Liver (tissue), 8 donors: ENCODE measurements at regions not wholly inside any gene's neighbourhood (a gene's known extent, or its start where the extent isn't known, plus 50 kb on each side); places are given as distances from the start of the nearest gene placed in this dataset.

Experiments
- DNase-seq: peaks from one replicate; pipeline ENCODE4 v3.0.0-alpha.2; 2017; ENCODE audit warnings: low spot score
- H3K27ac ChIP-seq, 2 donors: one replicate each; pipeline ENCODE4 v1.7.0; 2013; ENCODE audit warnings: inconsistent platforms in 2 of 2, low read length in 2 of 2, control low read depth in 1 of 2, low read depth in 1 of 2, mild to moderate bottlenecking in 1 of 2
- H3K27me3 ChIP-seq, 4 donors: one replicate each; pipeline versions ENCODE4 v1.6.1 to v1.7.0; 2013; ENCODE audit warnings: low read length in 3 of 4, inconsistent platforms in 1 of 4, mild to moderate bottlenecking in 1 of 4, moderate library complexity in 1 of 4; ENCODE audit not compliant: control insufficient read depth in 4 of 4, insufficient read depth in 4 of 4
- H3K36me3 ChIP-seq, 4 donors: one replicate each; pipeline versions ENCODE4 v1.6.1 to v1.7.0; 2013; ENCODE audit warnings: low read length in 3 of 4, mild to moderate bottlenecking in 3 of 4, low read depth in 1 of 4, moderate library complexity in 1 of 4; ENCODE audit not compliant: control insufficient read depth in 4 of 4, insufficient read depth in 3 of 4
- H3K4me1 ChIP-seq, 4 donors: one replicate each; pipeline versions ENCODE4 v1.6.1 to v1.7.0; 2013; ENCODE audit warnings: low read length in 3 of 4, mild to moderate bottlenecking in 3 of 4, moderate library complexity in 1 of 4; ENCODE audit not compliant: control insufficient read depth in 4 of 4, insufficient read depth in 4 of 4
- H3K4me3 ChIP-seq, 3 donors: one replicate each; pipeline versions ENCODE4 v1.6.1 to v1.7.0; 2013; ENCODE audit warnings: low read length in 3 of 3, control low read depth in 1 of 3, low read depth in 1 of 3, mild to moderate bottlenecking in 1 of 3
- H3K9ac ChIP-seq, 2 donors: one replicate each; pipeline ENCODE4 v1.7.0; 2013; ENCODE audit warnings: low read length in 2 of 2, mild to moderate bottlenecking in 2 of 2, moderate library complexity in 2 of 2, control low read depth in 1 of 2, low read depth in 1 of 2
- H3K9me3 ChIP-seq, 4 donors: one replicate each; pipeline versions ENCODE4 v1.6.1 to v1.7.0; 2013; ENCODE audit warnings: low read length in 3 of 4; ENCODE audit not compliant: control insufficient read depth in 4 of 4
- EGR1 ChIP-seq, 2 donors: IDR thresholded peaks; 2 replicates each; pipeline ENCODE4 v1.6.1; 2016 to 2018; ENCODE audit warnings: antibody characterized with exemption in 2 of 2, low read depth in 2 of 2
- FOXA1 ChIP-seq: IDR thresholded peaks from 2 replicates; pipeline ENCODE4 v1.6.1; 2016; ENCODE audit warnings: antibody characterized with exemption
- FOXA2 ChIP-seq: IDR thresholded peaks from 2 replicates; pipeline ENCODE4 v1.6.1; 2016; ENCODE audit warnings: antibody characterized with exemption
- GABPA ChIP-seq, 2 donors: IDR thresholded peaks in 1 of 2; conservative IDR thresholded peaks in 1 of 2; 2 replicates each; pipeline ENCODE4 v1.6.1; 2016; ENCODE audit warnings: antibody characterized with exemption in 2 of 2, mild to moderate bottlenecking in 1 of 2, moderate library complexity in 1 of 2
- HNF4A ChIP-seq, 2 donors: conservative IDR thresholded peaks; 2 replicates each; pipeline ENCODE4 v1.6.1; 2016; ENCODE audit warnings: antibody characterized with exemption in 2 of 2, mild to moderate bottlenecking in 2 of 2
- HNF4G ChIP-seq: IDR thresholded peaks from 2 replicates; pipeline ENCODE4 v1.6.1; 2016; ENCODE audit warnings: antibody characterized with exemption
- JUND ChIP-seq, 2 donors: IDR thresholded peaks; 2 replicates each; pipeline ENCODE4 v1.6.1; 2016; ENCODE audit warnings: antibody characterized with exemption in 2 of 2
- MAX ChIP-seq: IDR thresholded peaks from 2 replicates; pipeline ENCODE4 v1.6.1; 2016; ENCODE audit warnings: antibody characterized with exemption
- NR2F2 ChIP-seq: IDR thresholded peaks from 2 replicates; pipeline ENCODE4 v1.6.1; 2016; ENCODE audit warnings: antibody characterized with exemption
- RAD21 ChIP-seq, 2 donors: IDR thresholded peaks; 2 replicates each; pipeline ENCODE4 v1.6.1; 2016; ENCODE audit warnings: antibody characterized with exemption in 2 of 2, mild to moderate bottlenecking in 2 of 2
- RXRA ChIP-seq, 2 donors: IDR thresholded peaks; 2 replicates each; pipeline ENCODE4 v1.6.1; 2017 to 2018; ENCODE audit warnings: antibody characterized with exemption in 2 of 2, mild to moderate bottlenecking in 1 of 2
- SP1 ChIP-seq: IDR thresholded peaks from 2 replicates; pipeline ENCODE4 v1.6.1; 2018; ENCODE audit warnings: antibody characterized with exemption, mild to moderate bottlenecking
- TAF1 ChIP-seq: conservative IDR thresholded peaks from 2 replicates; pipeline ENCODE4 v1.6.1; 2016; ENCODE audit warnings: antibody characterized with exemption, mild to moderate bottlenecking
- YY1 ChIP-seq: IDR thresholded peaks from 2 replicates; pipeline ENCODE4 v1.6.1; 2016; ENCODE audit warnings: antibody characterized with exemption, mild to moderate bottlenecking
- ZBTB33 ChIP-seq: IDR thresholded peaks from 2 replicates; pipeline ENCODE4 v1.6.1; 2016; ENCODE audit warnings: antibody characterized with exemption
- WGBS: extraction: QIAGEN DNeasy Blood & Tissue Kit; methylation state at CpG from one replicate; pipeline ENCODE4 v1.1.7; 2013; 5-methylcytosine and 5-hydroxymethylcytosine counted together
- TF ChIP-seq, protein P1 (sequence below): fragments of 150-350 bp; IDR thresholded peaks from 2 replicates; pipeline ENCODE4 v1.5.1; 2017; ENCODE audit warnings: improper control_type of control experiment, low read depth, low read length; ENCODE audit not compliant: missing input control
- TF ChIP-seq, protein P2 (sequence below): IDR thresholded peaks from 2 replicates; pipeline ENCODE4 v1.6.1; 2016; ENCODE audit warnings: antibody characterized with exemption
- TF ChIP-seq, protein P3 (sequence below): IDR thresholded peaks from 2 replicates; pipeline ENCODE4 v1.6.1; 2016; ENCODE audit warnings: antibody characterized with exemption, mild to moderate bottlenecking
- donor health status: healthy.
- donor health status: healthy.
- donor health status: healthy.
- donor health status: healthy.
- donor health status: healthy.

DNA sequence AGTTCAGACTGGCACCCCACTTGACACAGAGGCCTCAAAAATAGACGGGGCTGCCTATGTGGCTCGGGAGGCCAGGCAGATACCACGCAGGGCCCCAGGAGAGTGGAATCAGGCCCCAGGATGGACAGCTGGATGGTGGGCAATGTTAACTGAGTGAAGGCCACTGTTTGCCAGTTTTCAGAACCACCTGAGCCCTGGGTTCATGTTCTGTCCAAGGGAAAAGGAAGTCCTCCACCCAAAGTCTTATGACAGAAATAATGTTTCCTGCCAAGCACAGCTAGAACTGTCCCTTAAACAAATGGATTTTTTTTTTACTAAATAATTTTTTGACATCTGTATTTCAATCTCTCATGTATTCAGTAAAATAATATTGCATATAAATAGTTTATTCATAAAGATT, 228.4 kb downstream of the KLF13 start:
- H3K4me1 ChIP-seq, result no peaks in the 10 kb centered on the region
- WGBS, result 96% methylated on average over 3 of the region's 3 CpGs
- H3K9me3 ChIP-seq, result no peaks in the 10 kb centered on the region
- no peak for TF ChIP-seq NR2F2
- TF ChIP-seq, protein P1, sequence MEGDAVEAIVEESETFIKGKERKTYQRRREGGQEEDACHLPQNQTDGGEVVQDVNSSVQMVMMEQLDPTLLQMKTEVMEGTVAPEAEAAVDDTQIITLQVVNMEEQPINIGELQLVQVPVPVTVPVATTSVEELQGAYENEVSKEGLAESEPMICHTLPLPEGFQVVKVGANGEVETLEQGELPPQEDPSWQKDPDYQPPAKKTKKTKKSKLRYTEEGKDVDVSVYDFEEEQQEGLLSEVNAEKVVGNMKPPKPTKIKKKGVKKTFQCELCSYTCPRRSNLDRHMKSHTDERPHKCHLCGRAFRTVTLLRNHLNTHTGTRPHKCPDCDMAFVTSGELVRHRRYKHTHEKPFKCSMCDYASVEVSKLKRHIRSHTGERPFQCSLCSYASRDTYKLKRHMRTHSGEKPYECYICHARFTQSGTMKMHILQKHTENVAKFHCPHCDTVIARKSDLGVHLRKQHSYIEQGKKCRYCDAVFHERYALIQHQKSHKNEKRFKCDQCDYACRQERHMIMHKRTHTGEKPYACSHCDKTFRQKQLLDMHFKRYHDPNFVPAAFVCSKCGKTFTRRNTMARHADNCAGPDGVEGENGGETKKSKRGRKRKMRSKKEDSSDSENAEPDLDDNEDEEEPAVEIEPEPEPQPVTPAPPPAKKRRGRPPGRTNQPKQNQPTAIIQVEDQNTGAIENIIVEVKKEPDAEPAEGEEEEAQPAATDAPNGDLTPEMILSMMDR, result no peak
- no peak for TF ChIP-seq RXRA (IDR thresholded peaks at IDR 0.05)
- no peak for TF ChIP-seq RAD21 (IDR thresholded peaks at IDR 0.05)
- TF ChIP-seq GABPA (IDR thresholded peaks at IDR 0.05 in 1 of 2, conservative IDR thresholded peaks at IDR 0.05 in 1 of 2), result no peak
- no peak for TF ChIP-seq SP1
- TF ChIP-seq MAX, result no peak
- no peak for TF ChIP-seq EGR1 (IDR thresholded peaks at IDR 0.05; ENCODE audit: low read depth in 2 of 2)
- no peak for TF ChIP-seq HNF4A (conservative IDR thresholded peaks at IDR 0.05)
- DNase-seq, result no peak
- no peaks in the 10 kb centered on the region for H3K27me3 ChIP-seq
- no peak overlapping the region for H3K27ac ChIP-seq
- no peaks in the 10 kb centered on the region for H3K36me3 ChIP-seq
- H3K4me3 ChIP-seq, result no peak overlapping the region
- H3K9ac ChIP-seq, result no peak overlapping the region

DNA sequence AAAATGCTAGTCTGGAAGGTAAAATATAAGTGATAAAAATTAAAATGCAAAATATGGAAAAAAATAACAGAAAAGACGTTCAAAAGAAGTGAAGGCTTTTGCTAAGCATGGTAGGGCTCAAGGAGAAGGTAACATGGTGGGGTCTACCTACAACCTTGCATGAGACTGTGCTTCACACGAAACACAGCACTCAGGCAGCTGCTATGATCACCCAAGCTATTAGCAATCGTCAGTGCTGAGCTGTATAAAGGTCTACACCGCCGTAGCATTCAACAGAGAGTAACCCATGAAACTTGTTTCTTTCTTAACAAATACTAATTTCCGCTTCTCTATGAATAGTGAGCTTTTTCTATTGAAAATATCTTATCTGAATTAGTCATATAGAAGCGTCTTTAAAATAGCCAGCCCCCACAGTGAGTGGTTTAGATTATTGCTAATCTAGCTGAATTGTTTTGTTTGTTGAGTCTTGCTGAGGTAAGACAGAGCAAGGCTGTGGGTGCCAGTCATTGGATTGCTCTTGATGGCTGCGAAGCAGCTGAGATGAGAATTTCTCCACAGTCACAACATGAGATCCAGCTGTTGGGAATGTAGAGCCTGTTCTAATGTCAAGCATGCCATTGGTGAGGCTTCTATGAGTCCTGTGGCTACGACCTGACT, 230.0 kb downstream of the KLF13 start:
- WGBS, result 89% methylated on average over 9 of the region's 9 CpGs
- Histone ChIP-seq H3K27ac (no peak overlapping the region), H3K9me3 (no peaks in the 10 kb centered on the region), H3K4me3 (no peak overlapping the region), H3K9ac (no peak overlapping the region), H3K27me3 (no peaks in the 10 kb centered on the region), H3K36me3 (no peaks in the 10 kb centered on the region), H3K4me1 (no peaks in the 10 kb centered on the region)
- no peak for TF ChIP-seq JUND (IDR thresholded peaks at IDR 0.05)
- TF ChIP-seq HNF4A (conservative IDR thresholded peaks at IDR 0.05), result no peak
- no peak for TF ChIP-seq FOXA2
- no peak for TF ChIP-seq RXRA (IDR thresholded peaks at IDR 0.05)
- no peak for TF ChIP-seq EGR1 (IDR thresholded peaks at IDR 0.05; ENCODE audit: low read depth in 2 of 2)
- TF ChIP-seq, protein P2, sequence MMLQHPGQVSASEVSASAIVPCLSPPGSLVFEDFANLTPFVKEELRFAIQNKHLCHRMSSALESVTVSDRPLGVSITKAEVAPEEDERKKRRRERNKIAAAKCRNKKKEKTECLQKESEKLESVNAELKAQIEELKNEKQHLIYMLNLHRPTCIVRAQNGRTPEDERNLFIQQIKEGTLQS, result no peak
- no peak for TF ChIP-seq RAD21 (IDR thresholded peaks at IDR 0.05)
- TF ChIP-seq YY1, result no peak
- TF ChIP-seq MAX, result no peak
- TF ChIP-seq, protein P1, result no peak
- no peak for TF ChIP-seq ZBTB33
- TF ChIP-seq SP1, result no peak
- no peak for TF ChIP-seq FOXA1
- no peak for TF ChIP-seq NR2F2
- TF ChIP-seq, protein P3, sequence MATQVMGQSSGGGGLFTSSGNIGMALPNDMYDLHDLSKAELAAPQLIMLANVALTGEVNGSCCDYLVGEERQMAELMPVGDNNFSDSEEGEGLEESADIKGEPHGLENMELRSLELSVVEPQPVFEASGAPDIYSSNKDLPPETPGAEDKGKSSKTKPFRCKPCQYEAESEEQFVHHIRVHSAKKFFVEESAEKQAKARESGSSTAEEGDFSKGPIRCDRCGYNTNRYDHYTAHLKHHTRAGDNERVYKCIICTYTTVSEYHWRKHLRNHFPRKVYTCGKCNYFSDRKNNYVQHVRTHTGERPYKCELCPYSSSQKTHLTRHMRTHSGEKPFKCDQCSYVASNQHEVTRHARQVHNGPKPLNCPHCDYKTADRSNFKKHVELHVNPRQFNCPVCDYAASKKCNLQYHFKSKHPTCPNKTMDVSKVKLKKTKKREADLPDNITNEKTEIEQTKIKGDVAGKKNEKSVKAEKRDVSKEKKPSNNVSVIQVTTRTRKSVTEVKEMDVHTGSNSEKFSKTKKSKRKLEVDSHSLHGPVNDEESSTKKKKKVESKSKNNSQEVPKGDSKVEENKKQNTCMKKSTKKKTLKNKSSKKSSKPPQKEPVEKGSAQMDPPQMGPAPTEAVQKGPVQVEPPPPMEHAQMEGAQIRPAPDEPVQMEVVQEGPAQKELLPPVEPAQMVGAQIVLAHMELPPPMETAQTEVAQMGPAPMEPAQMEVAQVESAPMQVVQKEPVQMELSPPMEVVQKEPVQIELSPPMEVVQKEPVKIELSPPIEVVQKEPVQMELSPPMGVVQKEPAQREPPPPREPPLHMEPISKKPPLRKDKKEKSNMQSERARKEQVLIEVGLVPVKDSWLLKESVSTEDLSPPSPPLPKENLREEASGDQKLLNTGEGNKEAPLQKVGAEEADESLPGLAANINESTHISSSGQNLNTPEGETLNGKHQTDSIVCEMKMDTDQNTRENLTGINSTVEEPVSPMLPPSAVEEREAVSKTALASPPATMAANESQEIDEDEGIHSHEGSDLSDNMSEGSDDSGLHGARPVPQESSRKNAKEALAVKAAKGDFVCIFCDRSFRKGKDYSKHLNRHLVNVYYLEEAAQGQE, result no peak
- no peak for TF ChIP-seq GABPA (IDR thresholded peaks at IDR 0.05 in 1 of 2, conservative IDR thresholded peaks at IDR 0.05 in 1 of 2)
- no peak for TF ChIP-seq HNF4G
- no peak for TF ChIP-seq TAF1
- no peak for DNase-seq
